ENCODE measurements at regions not wholly inside any gene's neighbourhood (a gene's known extent, or its start where the extent isn't known, plus 50 kb on each side); places are given as distances from the start of the nearest gene placed in this dataset.

DNA sequence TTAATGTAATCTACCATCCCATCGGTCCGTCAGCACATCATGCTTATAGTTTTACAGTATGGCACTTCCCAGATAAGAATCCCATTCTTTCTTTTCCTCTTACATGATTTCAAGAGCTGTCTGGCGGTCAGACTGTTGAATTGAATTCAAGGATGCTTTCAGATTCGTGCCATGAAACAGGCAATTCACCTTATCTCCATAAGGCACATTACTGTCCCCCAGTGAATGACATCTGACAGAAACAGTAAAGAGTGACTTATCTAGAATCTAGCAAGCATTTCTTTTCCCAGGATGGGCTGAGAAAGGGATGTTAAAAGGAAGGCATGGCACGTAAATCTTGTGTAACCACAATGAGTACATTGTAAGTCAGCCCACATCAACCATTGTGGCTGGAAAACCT, 61.1 kb upstream of the SEM1 start:
- no peak overlapping the region for H4K8ac ChIP-seq (ENCODE audit: low read depth in 2 of 2, low read length in 2 of 2)
- no peaks in the 10 kb centered on the region for H3K4me1 ChIP-seq (ENCODE audit: control insufficient read depth, insufficient read depth, low read length)
- no peaks in the 10 kb centered on the region for H4K20me1 ChIP-seq (ENCODE audit: insufficient read depth, low read length)
- H3K9ac ChIP-seq (ENCODE audit: low read depth, low read length) = no peak overlapping the region
- no peak overlapping the region for H3K23ac ChIP-seq (ENCODE audit: low read depth, low read length)
- H2AFZ ChIP-seq (replicated peaks; ENCODE audit: low read length, poor library complexity) = no peak overlapping the region
- H4K5ac ChIP-seq (ENCODE audit: low read depth, low read length) = no peak overlapping the region
- DNase-seq (no peak), ATAC-seq (ENCODE audit: low read depth) (no peak)
- BruUV-seq (replicated peaks) = no TSS peak
- in situ Hi-C loops (cut with MboI; ENCODE audit: low sequenced_read_pairs) (no loop called here), intact Hi-C loops (cut with micrococcal nuclease) (no loop called here), dilution Hi-C loops (cut with HindIII; ENCODE audit: low sequenced_read_pairs, unreplicated experiment) (no loop called here)
- H2BK120ac ChIP-seq (ENCODE audit: low read depth, low read length) = no peak overlapping the region
- H2AK9ac ChIP-seq (replicated peaks; ENCODE audit: low read depth, low read length, poor library complexity) = no peak overlapping the region
- H3K56ac ChIP-seq (ENCODE audit: extremely low read depth, insufficient read depth, low read length) = no peak overlapping the region
- CTCF ChIA-PET = no interaction called here
- no peak overlapping the region for H2BK5ac ChIP-seq (ENCODE audit: low read depth, low read length, poor library complexity, severe bottlenecking)
- no peak overlapping the region for H2AK5ac ChIP-seq (ENCODE audit: low read depth, low read length)
- H3K4ac ChIP-seq (ENCODE audit: low read depth, low read length) = no peak overlapping the region
- no peak overlapping the region for H3K27ac ChIP-seq (ENCODE audit: insufficient read depth, low read length)
- no peak overlapping the region for H3K18ac ChIP-seq (ENCODE audit: low read depth, low read length)
- no peaks in the 10 kb centered on the region for H3K79me1 ChIP-seq (ENCODE audit: low read depth in 1 of 2, low read length in 2 of 2)
- H2BK20ac ChIP-seq (ENCODE audit: low read depth, low read length) = no peak overlapping the region
- no peak overlapping the region for H3K4me2 ChIP-seq (ENCODE audit: low read depth, low read length)
- no CpG with 5 or more reads among the region's 5 CpGs for WGBS, 2 experiments (ENCODE audit: extremely low coverage in 2 of 2, insufficient read length in 1 of 2)
- no peak overlapping the region for H3K4me3 ChIP-seq (ENCODE audit: insufficient read depth, low read depth, low read length)
- POLR2A ChIA-PET (ENCODE audit: unreplicated experiment) = no interaction called here
- H3K9me1 ChIP-seq (ENCODE audit: insufficient read depth, low read length) = no peaks in the 10 kb centered on the region
- no peaks in the 10 kb centered on the region for H3K9me3 ChIP-seq (ENCODE audit: control insufficient read depth, insufficient read depth, low read length)
- no peaks in the 10 kb centered on the region for H3K27me3 ChIP-seq (ENCODE audit: control insufficient read depth, insufficient read depth, low read length)
- H3K14ac ChIP-seq (replicated peaks; ENCODE audit: low read depth, low read length) = no peak overlapping the region
- TF ChIP-seq NFE2L2 (IDR thresholded peaks at IDR 0.05; ENCODE audit: low read depth, low read length) (no peak), RCOR1 (IDR thresholded peaks at IDR 0.05; ENCODE audit: insufficient replicate concordance, low read length) (no peak), BHLHE40 (IDR thresholded peaks at IDR 0.05; ENCODE audit: low read depth, low read length) (no peak), FOS (IDR thresholded peaks at IDR 0.05; ENCODE audit: low read depth, low read length) (no peak), RFX5 (IDR thresholded peaks at IDR 0.05; ENCODE audit: low read depth, low read length) (no peak), RAD21 (IDR thresholded peaks at IDR 0.05; ENCODE audit: low read length) (no peak), SMC3 (IDR thresholded peaks at IDR 0.05; ENCODE audit: low read depth, low read length) (no peak), CEBPB (IDR thresholded peaks at IDR 0.05; ENCODE audit: low read depth, low read length) (no peak)
- TF ChIP-seq, protein P1, sequence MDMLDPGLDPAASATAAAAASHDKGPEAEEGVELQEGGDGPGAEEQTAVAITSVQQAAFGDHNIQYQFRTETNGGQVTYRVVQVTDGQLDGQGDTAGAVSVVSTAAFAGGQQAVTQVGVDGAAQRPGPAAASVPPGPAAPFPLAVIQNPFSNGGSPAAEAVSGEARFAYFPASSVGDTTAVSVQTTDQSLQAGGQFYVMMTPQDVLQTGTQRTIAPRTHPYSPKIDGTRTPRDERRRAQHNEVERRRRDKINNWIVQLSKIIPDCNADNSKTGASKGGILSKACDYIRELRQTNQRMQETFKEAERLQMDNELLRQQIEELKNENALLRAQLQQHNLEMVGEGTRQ (IDR thresholded peaks at IDR 0.05; ENCODE audit: low read depth, low read length) = no peak
- H3K36me3 ChIP-seq (ENCODE audit: control insufficient read depth, insufficient read depth, low read length) = no peaks in the 10 kb centered on the region
- no peak overlapping the region for H4K91ac ChIP-seq (ENCODE audit: insufficient read depth, low read depth, low read length)
- H2BK15ac ChIP-seq (ENCODE audit: low read depth, low read length) = no peak overlapping the region
